Mesodermal cell (in vitro differentiated cells): ENCODE measurements at regions not wholly inside any gene's neighbourhood (a gene's known extent, or its start where the extent isn't known, plus 50 kb on each side); places are given as distances from the start of the nearest gene placed in this dataset.

Experiments
- H3K27ac ChIP-seq: 2 replicates; pipeline ENCODE4 v1.7.0; 2013; ENCODE audit warnings: mild to moderate bottlenecking, low read depth, low read length, moderate library complexity; ENCODE audit not compliant: severe bottlenecking
- H3K36me3 ChIP-seq: 2 replicates; pipeline ENCODE4 v1.7.1; 2013; ENCODE audit warnings: mild to moderate bottlenecking, low read length, moderate library complexity; ENCODE audit not compliant: control insufficient read depth, insufficient read depth
- H3K4me1 ChIP-seq: one replicate; pipeline ENCODE4 v1.7.1; 2013; ENCODE audit warnings: mild to moderate bottlenecking, low read length; ENCODE audit not compliant: insufficient read depth, control insufficient read depth, poor library complexity, severe bottlenecking
- H3K4me3 ChIP-seq: 2 replicates; pipeline ENCODE4 v1.7.0; 2013; ENCODE audit warnings: low read length, control low read depth, mild to moderate bottlenecking; ENCODE audit not compliant: insufficient read depth, poor library complexity, severe bottlenecking; ENCODE audit errors: extremely low read depth
- H3K9me3 ChIP-seq: 2 replicates; pipeline ENCODE4 v1.7.1; 2013; ENCODE audit warnings: mild to moderate bottlenecking, low read length, moderate library complexity; ENCODE audit not compliant: control insufficient read depth
- WGBS, 2 experiments: methylation state at CpG; one replicate each; pipeline ENCODE4 v1.1.5; 2013; ENCODE audit warnings: missing lambda C conversion rate in 2 of 2; ENCODE audit not compliant: insufficient coverage in 2 of 2; 5-methylcytosine and 5-hydroxymethylcytosine counted together

DNA sequence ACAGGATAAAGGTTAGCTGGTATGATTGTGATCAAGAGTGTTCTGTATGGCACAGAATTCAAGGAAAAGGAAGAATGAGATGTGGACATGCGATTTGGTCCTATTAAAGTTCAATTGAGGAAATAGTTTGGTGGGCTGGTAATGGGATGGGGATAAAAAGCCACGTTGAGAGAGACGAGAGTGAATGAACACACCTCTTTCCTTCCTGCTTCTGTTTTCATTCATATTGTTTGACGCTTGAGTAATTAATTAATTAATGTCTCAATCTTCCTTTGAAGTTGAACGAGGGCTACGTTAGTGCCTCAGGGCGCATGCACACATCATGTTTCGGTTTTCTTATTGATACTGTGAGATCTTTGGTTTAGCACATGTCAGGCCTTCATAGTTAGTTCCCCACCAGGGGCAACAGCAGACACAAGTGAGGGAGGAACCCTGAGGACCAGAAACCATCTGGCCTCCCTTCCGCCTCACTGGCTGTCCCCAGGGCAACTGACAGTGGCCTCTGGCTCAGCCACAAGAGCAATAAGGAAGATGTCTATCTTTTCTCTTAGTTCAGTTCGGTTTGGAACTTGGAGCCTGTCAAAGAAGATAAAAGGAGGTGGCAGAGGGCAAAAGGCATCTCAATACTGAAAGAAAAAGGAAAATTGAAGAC lies 116.0 kb downstream of the LIPG start:
- no peak overlapping the region for H3K27ac ChIP-seq
- no peak overlapping the region for H3K4me3 ChIP-seq
- H3K9me3 ChIP-seq = no peaks in the 10 kb centered on the region
- peaks cover 4% of the 10 kb centered on the region for H3K4me1 ChIP-seq
- H3K36me3 ChIP-seq = no peaks in the 10 kb centered on the region
- 93 to 100% methylated on average over 1 to 7 of the region's 10 CpGs for WGBS, 2 experiments

DNA sequence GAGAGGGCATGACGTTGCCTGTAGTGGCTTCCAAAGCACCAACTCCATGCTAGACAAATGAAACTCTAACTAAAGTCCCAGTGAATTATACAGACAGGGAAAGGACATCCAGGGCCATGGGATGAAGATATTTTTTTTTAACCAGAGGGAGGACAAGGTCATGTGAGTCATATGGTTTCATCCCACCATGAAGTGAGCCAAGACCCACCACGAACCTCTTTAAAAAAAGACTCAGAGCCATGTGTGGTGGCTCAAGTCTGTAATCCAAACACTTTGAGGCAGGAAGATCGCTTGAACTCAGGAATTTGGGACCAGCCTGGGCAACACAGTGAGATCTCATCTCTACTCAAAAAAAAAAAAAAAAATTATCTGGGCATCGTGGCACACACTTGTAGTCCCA lies 115.2 kb downstream of the LIPG start:
- no peaks in the 10 kb centered on the region for H3K9me3 ChIP-seq
- peaks cover 1% of the 10 kb centered on the region for H3K4me1 ChIP-seq
- no peak overlapping the region for H3K27ac ChIP-seq
- no peak overlapping the region for H3K4me3 ChIP-seq
- no peaks in the 10 kb centered on the region for H3K36me3 ChIP-seq
- 95 to 100% methylated on average over 1 to 3 of the region's 4 CpGs for WGBS, 2 experiments

- Histone ChIP-seq H3K36me3 (no peaks in the 10 kb centered on the region), H3K9me3 (peaks cover 8% of the 10 kb centered on the region), H3K27ac (no peak overlapping the region), H3K4me1 (no peaks in the 10 kb centered on the region), H3K4me3 (no peak overlapping the region)
- WGBS, 2 experiments = 90 to 95% methylated on average over 4 of the region's 5 CpGs
Observed at GRCh38 chr18:49673281-49673680, 111.4 kb downstream of the LIPG start.

- Histone ChIP-seq H3K4me3 (no peak overlapping the region), H3K36me3 (no peaks in the 10 kb centered on the region), H3K4me1 (no peaks in the 10 kb centered on the region), H3K9me3 (peaks cover 8% of the 10 kb centered on the region), H3K27ac (no peak overlapping the region)
- 100% methylated on average over 1 of the region's 1 CpG; no CpG with 5 or more reads in 1 of the 2 experiments for WGBS, 2 experiments
Observed at GRCh38 chr18:49672853-49673252, 111.0 kb downstream of the LIPG start.

GRCh38 chr18:49669403-49669802 lies 107.5 kb downstream of the LIPG start:
- H3K9me3 ChIP-seq = peaks cover 8% of the 10 kb centered on the region
- no peak overlapping the region for H3K4me3 ChIP-seq
- WGBS, 2 experiments = 92% methylated on average over 2 of the region's 5 CpGs; no CpG with 5 or more reads in 1 of the 2 experiments
- H3K27ac ChIP-seq = no peak overlapping the region
- H3K4me1 ChIP-seq = no peaks in the 10 kb centered on the region
- no peaks in the 10 kb centered on the region for H3K36me3 ChIP-seq

- WGBS, 2 experiments = 49 to 58% methylated on average over 5 to 6 of the region's 8 CpGs
- no peaks in the 10 kb centered on the region for H3K36me3 ChIP-seq
- no peak overlapping the region for H3K4me3 ChIP-seq
- H3K4me1 ChIP-seq = no peaks in the 10 kb centered on the region
- peaks cover 8% of the 10 kb centered on the region for H3K9me3 ChIP-seq
- H3K27ac ChIP-seq = no peak overlapping the region
Observed at GRCh38 chr18:49668574-49669275, 106.9 kb downstream of the LIPG start.

- H3K4me1 ChIP-seq = no peaks in the 10 kb centered on the region
- H3K9me3 ChIP-seq = peaks cover 8% of the 10 kb centered on the region
- 76 to 92% methylated on average over 3 to 5 of the region's 6 CpGs for WGBS, 2 experiments
- no peaks in the 10 kb centered on the region for H3K36me3 ChIP-seq
- H3K4me3 ChIP-seq = no peak overlapping the region
- H3K27ac ChIP-seq = no peak overlapping the region
Observed at GRCh38 chr18:49667462-49667861, 105.6 kb downstream of the LIPG start.

GRCh38 chr18:49666045-49666775 lies 104.4 kb downstream of the LIPG start:
- Histone ChIP-seq H3K36me3 (no peaks in the 10 kb centered on the region), H3K4me3 (no peak overlapping the region), H3K9me3 (peaks cover 5% of the 10 kb centered on the region), H3K27ac (no peak overlapping the region), H3K4me1 (no peaks in the 10 kb centered on the region)
- WGBS, 2 experiments = 50 to 82% methylated on average over 2 of the region's 4 CpGs

DNA sequence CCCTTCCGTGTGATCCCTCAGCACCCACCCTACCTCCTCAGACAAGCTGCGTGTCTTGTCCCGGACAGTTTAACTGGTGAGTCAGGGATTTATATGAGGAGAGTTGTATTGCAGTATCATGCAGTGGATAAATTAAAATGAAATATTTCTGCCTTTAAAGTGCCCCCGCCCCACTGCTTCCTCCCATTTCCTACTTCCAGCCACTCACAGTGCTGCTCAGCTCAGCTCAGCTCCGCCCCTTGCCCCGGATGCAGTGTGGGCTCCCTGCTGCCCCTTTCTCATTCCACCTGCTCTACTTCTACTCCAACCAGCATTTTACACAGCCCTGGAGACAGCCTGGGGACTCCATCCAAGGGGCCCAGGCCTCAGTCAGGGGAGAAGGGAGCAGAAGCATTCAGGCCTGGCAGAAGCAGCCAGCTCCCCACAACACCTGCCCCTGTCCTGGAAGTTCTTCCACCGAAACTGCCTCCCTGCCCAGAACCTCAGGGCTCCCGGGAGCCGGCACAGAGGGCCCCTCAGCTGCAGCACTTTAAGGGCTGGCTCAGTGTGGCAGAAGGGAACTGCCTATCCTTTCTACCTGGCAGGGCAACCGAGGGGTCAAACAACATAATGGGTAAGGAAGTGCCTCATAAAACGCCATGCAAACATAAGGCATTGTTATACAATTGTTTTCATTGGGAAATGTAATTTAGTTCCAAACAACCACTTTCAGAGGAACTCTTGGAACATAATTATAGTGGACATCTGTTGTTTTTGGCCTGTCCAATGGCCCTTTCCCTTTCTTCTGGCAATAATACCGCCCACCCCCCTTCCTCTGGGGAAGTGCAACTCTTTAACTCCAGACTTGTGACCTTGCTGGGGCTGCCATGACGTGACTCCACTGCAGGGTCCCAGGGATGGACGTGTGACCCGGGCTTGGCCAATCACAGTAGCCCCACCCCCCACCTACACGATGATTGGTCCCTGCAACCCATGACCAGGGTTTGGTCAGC lies 102.3 kb downstream of the LIPG start:
- Histone ChIP-seq H3K36me3 (no peaks in the 10 kb centered on the region), H3K27ac (no peak overlapping the region), H3K9me3 (no peaks in the 10 kb centered on the region), H3K4me1 (peaks cover 6% of the 10 kb centered on the region), H3K4me3 (no peak overlapping the region)
- WGBS, 2 experiments = 80 to 98% methylated on average over 5 to 10 of the region's 16 CpGs

DNA sequence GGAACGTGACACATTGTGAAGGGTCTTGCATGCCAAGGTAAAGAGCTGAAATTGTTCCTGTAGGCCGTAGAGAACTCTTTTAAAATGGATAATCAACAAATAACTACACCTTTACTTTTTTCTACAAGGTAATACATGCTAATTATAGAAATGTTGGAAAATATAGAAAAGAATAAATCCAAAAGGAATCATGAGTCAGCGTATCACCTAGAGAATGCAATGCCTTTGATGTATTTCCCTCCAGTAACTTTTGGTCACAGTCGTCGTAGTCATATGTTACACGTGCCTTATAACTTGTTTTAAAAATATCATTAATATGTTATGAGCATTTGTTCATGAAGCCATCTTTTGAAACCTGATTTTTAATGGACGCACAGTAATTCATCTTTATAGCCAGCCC lies 100.6 kb downstream of the LIPG start:
- Histone ChIP-seq H3K4me3 (no peak overlapping the region), H3K27ac (no peak overlapping the region), H3K9me3 (no peaks in the 10 kb centered on the region), H3K36me3 (no peaks in the 10 kb centered on the region), H3K4me1 (peaks cover 13% of the 10 kb centered on the region)
- WGBS, 2 experiments = 100% methylated on average over 1 of the region's 7 CpGs; no CpG with 5 or more reads in 1 of the 2 experiments
